HS-27A (cell line): ENCODE measurements at regions not wholly inside any gene's neighbourhood (a gene's known extent, or its start where the extent isn't known, plus 50 kb on each side); places are given as distances from the start of the nearest gene placed in this dataset.

ENCODE experiments used
- DNase-seq: peaks from one replicate; pipeline ENCODE4 v3.0.0-alpha.2; 2012; ENCODE audit warnings: low read depth, missing footprints

GRCh38 chr5:171650597-171650996 is 135.0 kb upstream of the SMIM23 start:
- no peak for DNase-seq

GRCh38 chr5:171651102-171651501 is 134.5 kb upstream of the SMIM23 start:
- DNase-seq = no peak

- no peak for DNase-seq
Measured at GRCh38 chr5:171654881-171655280, 130.7 kb upstream of the SMIM23 start.

- no peak for DNase-seq
Measured at GRCh38 chr5:171657473-171657872, 128.1 kb upstream of the SMIM23 start.

GRCh38 chr5:171659896-171660295 is 125.7 kb upstream of the SMIM23 start:
- DNase-seq = no peak

GRCh38 chr5:171660434-171660833 is 125.2 kb upstream of the SMIM23 start:
- DNase-seq = no peak

- no peak for DNase-seq
Measured at GRCh38 chr5:171661143-171661542, 124.5 kb upstream of the SMIM23 start.

- no peak for DNase-seq
Measured at GRCh38 chr5:171663311-171664085, 122.1 kb upstream of the SMIM23 start.

GRCh38 chr5:171664489-171664888 is 121.1 kb upstream of the SMIM23 start:
- DNase-seq = no peak

GRCh38 chr5:171666815-171667214 is 118.8 kb upstream of the SMIM23 start:
- DNase-seq = no peak

- DNase-seq = no peak
Measured at GRCh38 chr5:171667341-171668096, 118.1 kb upstream of the SMIM23 start.

GRCh38 chr5:171668097-171668412 is 117.6 kb upstream of the SMIM23 start:
- no peak for DNase-seq

GRCh38 chr5:171669571-171669970 is 116.0 kb upstream of the SMIM23 start:
- no peak for DNase-seq

- DNase-seq = no peak
Measured at GRCh38 chr5:171672556-171672955, 113.1 kb upstream of the SMIM23 start.

- no peak for DNase-seq
Measured at GRCh38 chr5:171673328-171673727, 112.3 kb upstream of the SMIM23 start.

GRCh38 chr5:171673840-171674239 is 111.8 kb upstream of the SMIM23 start:
- DNase-seq = no peak

GRCh38 chr5:171675511-171675910 is 110.1 kb upstream of the SMIM23 start:
- no peak for DNase-seq

- DNase-seq = no peak
Measured at GRCh38 chr5:171676286-171676944, 109.2 kb upstream of the SMIM23 start.

- DNase-seq = no peak
Measured at GRCh38 chr5:171678646-171679045, 107.0 kb upstream of the SMIM23 start.

GRCh38 chr5:171680485-171680884 is 105.1 kb upstream of the SMIM23 start:
- no peak for DNase-seq

GRCh38 chr5:171681061-171681460 is 104.6 kb upstream of the SMIM23 start:
- no peak for DNase-seq

- no peak for DNase-seq
Measured at GRCh38 chr5:171681677-171682076, 103.9 kb upstream of the SMIM23 start.

- no peak for DNase-seq
Measured at GRCh38 chr5:171682801-171683200, 102.8 kb upstream of the SMIM23 start.
